IPS-18c (cell line): ENCODE measurements at regions not wholly inside any gene's neighbourhood (a gene's known extent, or its start where the extent isn't known, plus 50 kb on each side); places are given as distances from the start of the nearest gene placed in this dataset.

Experiments
- H3K4me3 ChIP-seq: 2 replicates; pipeline ENCODE4 v1.7.0; 2013; ENCODE audit warnings: low read depth, mild to moderate bottlenecking, low read length, moderate library complexity; ENCODE audit not compliant: insufficient read depth
- H3K9me3 ChIP-seq: one replicate; pipeline ENCODE4 v1.6.1; 2013; ENCODE audit warnings: mild to moderate bottlenecking, low read length, moderate library complexity; ENCODE audit not compliant: control insufficient read depth, insufficient read depth

DNA sequence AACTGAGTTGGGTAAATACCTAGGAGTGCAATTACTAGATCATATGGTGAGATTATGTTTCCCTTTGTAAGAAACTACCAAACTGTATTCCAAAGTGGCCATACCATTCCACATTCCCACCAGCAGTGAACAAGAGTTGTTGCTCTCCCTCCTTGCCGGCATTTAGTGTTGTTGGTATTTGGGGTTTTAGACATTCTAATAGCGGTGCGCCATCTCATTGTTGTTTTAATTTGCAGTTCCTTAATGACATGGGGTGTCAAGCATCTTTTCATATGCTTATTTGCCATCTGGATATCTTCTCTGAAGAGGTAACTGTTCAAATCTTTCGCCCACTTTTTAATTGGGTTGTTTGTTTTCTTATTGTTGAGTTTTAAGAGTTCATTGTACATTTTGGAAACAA, 164.2 kb upstream of the LHX1 start:
- no peak overlapping the region for H3K4me3 ChIP-seq

DNA sequence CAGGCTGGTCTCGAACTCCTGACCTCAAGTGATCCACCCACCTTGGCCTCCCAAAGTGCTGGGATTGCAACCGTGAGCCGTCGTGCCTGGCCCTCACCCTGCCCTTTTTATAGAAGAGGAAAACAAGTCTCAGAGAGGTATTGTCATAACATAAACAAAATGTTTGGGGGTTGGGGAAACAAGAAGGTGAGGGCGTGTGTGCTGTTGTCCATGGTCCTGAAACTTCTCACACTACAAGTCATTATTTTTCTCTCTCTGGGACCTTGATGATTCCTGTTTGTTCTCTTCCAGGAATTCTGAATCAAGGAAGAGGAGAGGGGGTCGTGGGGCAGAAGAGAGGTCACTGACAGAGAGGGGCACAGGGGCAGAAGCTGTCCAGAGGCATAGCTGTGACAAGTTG, 160.2 kb upstream of the LHX1 start:
- Histone ChIP-seq H3K9me3 (no peaks in the 10 kb centered on the region), H3K4me3 (no peak overlapping the region)

More for the DNA sequence above, 164.2 kb upstream of the LHX1 start:
- H3K9me3 ChIP-seq, result no peaks in the 10 kb centered on the region

DNA sequence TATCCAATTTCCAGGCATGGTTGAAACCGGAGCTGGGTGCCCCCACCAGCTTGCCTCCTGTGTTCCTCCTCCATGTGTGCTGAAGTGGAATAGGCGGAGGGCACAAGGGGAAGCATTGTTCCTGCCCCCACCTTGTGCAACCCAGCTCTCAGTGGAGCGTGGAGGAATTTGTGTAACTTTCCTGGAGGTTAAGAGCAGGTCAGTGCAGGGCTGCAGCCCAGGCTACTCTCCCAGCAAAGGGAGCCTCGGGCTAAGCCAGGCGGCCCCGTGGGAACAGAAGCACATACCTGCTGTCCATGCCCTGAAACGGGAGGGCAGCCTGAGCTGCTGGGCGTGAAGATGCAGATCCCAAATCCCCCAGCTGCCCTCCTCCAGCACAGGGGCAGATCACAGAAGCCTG, 158.8 kb upstream of the LHX1 start:
- Histone ChIP-seq H3K9me3 (no peaks in the 10 kb centered on the region), H3K4me3 (no peak overlapping the region)

DNA sequence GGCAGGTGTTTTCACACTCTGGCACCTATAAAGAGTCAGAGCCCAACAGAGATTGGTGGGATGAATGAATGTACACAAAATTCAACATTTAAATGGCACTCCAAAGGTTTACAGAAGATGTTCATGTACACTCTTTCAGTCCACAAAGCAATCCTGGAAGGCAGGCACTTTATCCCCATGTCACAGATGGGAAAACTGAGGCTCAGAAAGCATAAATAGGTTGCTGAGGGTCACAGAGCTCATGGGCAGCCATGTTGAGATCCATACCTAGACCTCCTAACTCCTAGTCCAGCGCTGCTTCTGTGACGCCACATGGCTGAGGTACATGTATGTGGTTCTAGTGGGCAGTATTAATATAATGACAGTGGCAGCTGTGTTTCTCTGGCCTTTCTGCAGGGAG, 157.7 kb upstream of the LHX1 start:
- Histone ChIP-seq H3K9me3 (no peaks in the 10 kb centered on the region), H3K4me3 (no peak overlapping the region)

DNA sequence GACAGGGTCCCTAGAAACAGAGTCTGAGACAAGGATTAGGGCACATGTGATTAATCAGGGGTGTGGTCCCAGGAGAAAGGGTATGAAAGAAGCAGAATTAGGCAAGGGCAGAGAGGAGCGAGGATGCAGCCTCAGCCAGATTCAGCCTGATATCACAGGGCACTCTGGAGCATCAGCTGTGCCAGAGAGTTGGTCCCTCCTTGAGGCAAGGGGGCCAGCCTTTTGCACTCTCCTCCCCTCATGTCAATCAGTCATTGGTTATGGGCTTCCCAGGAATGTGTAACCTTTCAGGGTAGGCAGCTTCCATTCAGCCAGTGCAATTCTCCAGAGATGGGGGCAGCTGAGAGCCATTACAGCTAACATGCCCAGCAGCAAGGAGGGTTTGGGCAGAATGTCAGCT, 152.6 kb upstream of the LHX1 start:
- no peak overlapping the region for H3K4me3 ChIP-seq
- H3K9me3 ChIP-seq, result no peaks in the 10 kb centered on the region

DNA sequence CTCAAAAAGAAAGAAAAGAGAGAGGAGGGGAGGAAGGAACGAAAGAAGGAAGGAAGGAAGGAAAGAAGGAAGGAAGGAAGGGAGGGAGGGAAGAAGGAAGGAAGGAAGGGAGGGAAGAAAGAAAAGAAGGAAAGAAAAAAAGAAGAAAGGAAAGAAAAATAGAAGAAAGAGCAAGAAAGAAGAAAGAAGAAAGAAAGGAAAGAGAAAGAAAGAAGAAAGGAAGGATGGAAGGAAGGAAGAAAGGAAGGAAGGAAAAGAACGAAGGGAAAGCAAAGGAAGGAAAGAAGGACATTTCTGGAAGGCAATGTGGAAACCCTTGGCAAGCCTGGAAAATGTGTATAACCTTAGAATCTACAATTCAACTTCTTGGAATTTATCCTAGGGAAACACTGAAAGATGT, 150.4 kb upstream of the LHX1 start:
- no peaks in the 10 kb centered on the region for H3K9me3 ChIP-seq
- no peak overlapping the region for H3K4me3 ChIP-seq

DNA sequence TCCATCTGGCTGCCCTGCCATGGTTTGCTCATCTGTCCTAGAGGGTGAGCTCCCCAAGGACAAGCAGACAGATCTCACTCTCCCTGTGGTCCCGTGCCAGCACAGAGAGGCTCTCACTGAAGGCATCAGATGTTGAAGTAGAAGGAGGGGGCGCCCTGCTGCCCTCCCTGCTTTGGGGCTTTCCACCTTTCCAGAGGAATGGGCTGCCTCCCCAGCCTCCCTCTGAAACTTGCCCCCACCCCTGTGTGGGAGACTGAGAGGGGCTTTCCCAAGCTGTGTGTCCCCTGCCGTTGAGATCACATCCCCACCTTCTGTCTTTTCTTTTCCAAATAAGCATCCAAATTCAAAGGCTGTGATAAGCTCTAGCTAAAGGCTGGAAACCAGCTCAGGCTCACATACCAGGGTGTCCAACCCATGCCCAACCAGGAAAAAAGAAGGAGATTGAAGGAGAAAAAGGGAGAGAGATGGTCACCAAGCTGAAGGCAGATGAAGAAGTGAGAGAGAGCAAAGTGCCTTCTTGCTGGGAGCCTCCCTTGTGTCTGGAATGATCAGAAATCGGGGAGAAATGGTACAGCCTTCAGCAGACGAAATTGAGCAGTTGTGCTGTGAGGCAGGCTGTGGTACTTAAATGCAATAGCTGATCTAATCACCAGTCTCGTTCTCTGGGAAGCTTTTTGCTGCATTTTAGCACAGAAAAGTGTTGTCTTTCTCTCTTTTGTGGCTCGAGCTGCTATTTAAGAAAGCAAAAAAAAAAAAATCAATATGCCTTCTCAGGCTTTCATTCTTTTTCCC, 145.9 kb upstream of the LHX1 start:
- no peak overlapping the region for H3K4me3 ChIP-seq
- H3K9me3 ChIP-seq, result no peaks in the 10 kb centered on the region

DNA sequence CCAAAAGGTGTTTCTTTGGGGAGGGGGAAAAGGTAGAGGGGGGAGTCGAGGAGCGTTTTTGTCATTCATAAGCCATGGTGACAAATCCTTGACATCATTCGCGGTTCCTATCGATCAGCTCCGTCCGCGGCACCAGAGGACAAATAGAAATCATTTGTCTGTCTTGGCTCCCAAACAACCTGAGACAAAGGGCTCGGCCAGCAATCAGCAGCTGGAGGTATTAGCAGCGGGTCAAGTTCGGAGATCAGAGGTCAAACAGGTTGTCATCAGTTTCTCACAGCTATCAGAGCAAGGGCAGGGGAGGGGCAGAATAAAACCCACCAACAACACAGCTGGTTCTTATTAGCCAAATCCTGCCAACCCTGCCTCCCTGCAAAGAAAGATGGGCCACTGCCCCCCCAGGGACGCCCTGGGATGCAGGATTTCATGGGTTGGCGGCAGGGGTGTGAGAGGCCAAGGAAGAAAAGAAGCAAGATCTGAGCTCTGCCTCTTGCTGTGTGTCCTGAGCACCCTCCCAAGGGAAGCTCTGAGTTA, 145.3 kb upstream of the LHX1 start:
- Histone ChIP-seq H3K9me3 (no peaks in the 10 kb centered on the region), H3K4me3 (no peak overlapping the region)

DNA sequence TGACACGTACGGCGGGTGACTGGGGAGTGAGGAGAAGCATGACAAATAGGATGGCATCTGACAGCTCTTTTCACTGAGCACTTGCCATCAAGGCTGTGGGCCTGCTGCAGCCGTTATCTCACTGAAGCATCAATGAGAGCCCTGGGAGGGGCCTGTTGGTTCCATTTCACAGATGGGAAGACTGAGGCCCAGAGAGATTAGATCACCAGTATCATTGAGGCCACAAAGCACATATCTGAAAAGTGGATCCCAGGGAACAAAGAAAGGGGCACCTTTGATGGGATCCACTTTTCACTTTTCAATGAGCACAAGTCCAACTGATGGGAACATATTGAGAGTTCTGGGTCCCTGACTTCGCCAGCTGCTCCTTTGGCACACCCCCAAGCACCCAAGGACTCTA, 144.4 kb upstream of the LHX1 start:
- Histone ChIP-seq H3K4me3 (no peak overlapping the region), H3K9me3 (no peaks in the 10 kb centered on the region)

DNA sequence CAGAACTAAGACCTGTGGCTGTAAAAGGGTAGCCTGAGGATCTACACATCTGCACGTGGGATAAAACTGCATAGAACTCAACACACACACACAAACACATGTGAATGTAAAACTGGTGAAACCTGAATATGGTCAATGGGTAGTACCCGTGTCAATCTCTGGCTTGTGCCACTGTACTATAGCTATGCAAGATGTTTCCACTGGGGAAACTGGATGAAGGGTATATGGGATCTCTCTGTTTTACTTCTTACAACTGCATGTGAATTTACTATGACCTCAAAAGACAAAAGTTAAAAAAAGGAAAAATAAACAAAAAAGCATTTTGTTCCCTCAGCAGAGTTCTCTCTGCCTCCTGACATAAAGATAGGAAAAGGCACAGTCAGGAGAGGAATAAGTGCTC, 143.3 kb upstream of the LHX1 start:
- no peaks in the 10 kb centered on the region for H3K9me3 ChIP-seq
- H3K4me3 ChIP-seq, result no peak overlapping the region

DNA sequence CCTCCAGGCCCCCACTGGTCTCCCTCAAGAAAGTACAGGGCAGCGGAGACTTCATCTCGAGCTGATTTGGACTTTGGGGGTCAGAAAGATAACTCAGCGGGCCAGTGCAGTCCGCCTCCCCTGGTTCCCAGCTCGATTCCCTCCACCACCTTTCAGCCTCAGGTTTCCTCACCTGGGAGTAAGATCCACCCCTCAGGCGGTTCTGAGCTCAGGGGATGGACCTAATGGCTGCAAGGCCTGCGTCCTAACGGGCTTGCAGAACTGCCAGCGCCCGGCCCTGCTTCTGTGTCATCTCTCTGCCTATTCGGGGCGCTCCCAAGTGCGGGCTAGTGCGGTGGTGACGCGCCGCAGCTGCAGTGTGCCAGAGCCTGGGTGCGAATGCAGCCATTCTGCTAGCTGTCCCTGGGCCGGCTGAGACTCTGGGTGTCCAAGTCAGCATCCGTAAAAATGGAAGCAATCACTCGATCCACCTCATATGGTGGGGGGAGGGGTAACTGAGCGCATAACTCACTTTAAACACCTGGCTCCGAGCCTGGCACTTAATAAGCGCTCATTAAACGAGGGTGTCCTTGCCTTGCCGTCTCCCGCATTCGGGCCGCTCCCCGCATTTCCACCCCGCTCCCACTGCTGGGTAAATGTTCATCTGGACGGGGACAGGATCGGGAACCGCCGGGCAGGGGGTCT, 129.6 kb upstream of the LHX1 start:
- H3K4me3 ChIP-seq, result peak overlapping the region; percentile 63
- peaks cover 2% of the 10 kb centered on the region for H3K9me3 ChIP-seq

DNA sequence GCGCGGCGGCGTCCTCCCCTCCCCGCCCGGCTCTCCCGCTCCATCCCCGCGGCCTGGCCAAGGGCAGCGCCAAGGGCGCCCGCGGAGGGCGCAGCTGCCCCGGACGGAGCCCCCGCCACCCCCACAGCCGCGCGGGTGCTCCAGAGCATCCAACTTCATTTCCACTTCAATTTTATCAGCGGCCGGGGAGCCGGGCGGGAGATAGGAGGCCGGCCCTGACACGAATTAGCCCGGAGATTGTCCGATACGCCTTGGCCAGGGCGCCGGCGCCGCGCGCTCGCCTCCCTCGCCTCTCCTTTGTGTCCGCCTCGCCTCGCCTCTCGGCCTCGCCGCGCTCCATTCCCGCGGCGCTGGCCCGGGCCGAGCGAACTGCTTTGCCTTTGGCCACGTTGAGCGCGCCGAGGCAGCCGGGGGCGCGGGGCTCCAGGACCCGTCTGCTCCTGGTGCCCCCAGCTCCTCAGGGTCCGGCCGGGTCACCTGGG, 129.1 kb upstream of the LHX1 start:
- Histone ChIP-seq H3K4me3 (peak overlapping the region; percentile 63), H3K9me3 (peaks cover 2% of the 10 kb centered on the region)

DNA sequence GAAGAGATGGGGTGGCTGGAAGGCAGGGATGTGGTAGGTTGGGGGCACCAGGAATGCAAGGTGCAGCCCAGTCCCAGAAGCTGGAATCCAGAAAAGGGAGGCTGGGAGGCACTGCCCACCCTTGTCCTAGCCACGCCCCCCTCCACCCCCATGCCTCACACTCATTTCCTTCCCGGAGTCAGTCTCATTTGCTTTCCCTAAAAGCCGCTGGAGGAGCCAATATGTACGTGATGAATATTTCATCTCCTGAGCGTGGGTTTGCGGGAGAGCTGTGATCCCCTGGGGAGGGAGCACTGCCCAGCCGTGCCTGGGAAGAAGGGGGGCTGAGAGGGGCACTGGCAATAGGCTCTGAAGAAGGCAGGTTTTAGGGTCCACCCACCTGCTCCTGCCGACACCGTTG, 124.5 kb upstream of the LHX1 start:
- no peak overlapping the region; the same call in 1 of the 2 replicates for H3K4me3 ChIP-seq

DNA sequence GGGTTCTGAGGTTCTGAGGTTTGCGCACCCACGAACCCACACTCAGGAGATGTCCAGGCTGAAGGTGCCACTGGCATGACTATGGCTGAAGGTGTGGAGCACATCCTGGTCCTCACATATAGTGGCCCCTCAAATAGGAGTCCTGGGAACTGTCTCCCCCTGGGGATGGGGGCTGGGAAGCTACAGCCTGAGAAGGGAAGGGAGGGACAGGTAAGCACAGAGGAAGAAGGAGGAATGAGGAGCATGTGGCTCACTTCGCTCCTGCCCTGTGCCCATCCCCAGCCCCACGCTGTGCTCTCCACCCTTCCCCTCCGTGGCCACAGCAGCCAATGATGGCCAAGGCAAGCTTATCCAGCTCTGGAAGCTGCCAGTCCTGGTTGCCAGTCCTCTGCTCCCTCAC, 123.9 kb upstream of the LHX1 start:
- Histone ChIP-seq H3K4me3 (peak overlapping the region; percentile 1; the same call in 1 of the 2 replicates), H3K9me3 (no peaks in the 10 kb centered on the region)

More for the DNA sequence above, 124.5 kb upstream of the LHX1 start:
- peaks cover under 1% of the 10 kb centered on the region for H3K9me3 ChIP-seq

DNA sequence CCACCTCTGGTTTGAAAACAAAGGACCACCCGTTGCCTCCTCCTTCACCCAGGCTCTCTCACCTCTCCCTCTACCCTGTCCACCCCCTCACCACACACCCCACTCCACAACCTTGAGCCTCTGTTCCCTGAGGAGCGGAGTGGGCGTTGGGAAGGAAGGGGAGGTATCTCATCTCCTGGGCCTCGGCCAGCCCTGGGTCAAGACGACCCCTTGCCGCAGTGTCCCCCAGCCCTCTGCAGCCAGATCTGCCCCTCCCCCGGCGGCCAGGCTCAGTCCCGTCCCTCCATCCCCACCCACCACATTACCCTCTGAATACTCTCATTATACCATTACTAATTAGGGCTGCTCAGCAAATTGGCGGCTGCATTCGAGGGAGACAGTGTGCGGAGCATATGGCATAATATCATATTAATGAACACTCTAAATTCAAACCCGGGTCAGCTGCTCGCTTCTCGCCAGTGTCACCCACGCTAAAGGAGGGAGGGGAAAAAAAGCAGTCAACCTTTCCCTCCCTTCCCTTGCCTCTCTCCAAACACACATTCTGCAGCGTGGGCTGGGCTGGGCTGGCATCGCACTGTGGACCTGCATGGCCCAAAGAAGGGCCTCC, 123.2 kb upstream of the LHX1 start:
- no peak overlapping the region for H3K4me3 ChIP-seq
- H3K9me3 ChIP-seq, result no peaks in the 10 kb centered on the region

DNA sequence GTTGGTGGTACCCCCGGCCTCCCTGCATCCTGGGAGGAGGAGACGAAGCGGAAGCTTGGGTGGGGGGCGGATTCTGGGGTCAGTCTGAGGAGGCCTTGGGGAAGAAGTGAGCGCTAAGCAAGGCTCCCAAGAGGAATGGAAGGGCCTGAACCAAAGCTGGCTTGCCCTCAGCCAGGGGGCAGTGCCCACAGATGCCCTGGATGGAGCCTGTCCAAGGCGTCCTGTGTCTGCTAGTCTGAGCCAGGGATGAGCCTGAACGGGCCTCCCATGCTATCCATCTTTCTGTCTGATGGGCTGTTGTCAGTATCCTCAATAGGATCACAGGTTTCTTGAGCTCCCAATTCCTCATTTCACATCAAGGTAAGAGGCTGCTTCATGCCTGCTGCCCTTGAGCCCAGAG, 122.3 kb upstream of the LHX1 start:
- no peaks in the 10 kb centered on the region for H3K9me3 ChIP-seq
- no peak overlapping the region for H3K4me3 ChIP-seq

DNA sequence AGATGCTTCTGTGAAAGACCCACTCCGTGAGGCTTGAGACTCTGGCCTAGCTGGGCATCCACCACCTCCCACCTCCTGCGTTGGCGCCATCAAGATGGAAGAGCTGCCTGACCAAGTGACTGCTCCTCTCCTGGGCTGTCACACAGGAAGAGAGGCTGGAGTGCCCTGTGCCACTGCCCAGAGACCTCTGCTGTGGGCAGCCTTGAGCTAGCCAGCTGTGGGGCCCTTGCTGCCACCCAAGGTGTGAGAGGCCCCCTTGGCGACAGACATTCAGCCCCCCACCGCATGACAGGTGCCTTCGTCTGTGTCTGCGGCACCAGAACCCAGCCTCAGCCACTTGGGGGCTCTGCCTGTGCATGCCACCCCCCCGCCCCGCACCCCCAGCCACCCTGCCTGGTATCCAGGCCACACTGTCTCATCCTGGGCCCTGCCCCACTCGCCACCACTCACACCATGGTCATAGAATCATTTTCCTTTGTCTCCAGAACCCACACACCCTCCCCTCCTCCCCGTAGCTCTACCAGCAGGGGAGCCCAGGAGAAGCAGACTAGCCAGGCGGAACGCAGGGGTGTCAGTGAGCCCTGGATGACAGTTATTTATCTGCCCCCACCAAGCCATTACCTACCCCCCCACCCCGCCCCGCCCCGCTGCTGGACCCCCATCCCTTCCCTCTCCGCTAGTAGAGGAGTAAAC, 120.9 kb upstream of the LHX1 start:
- Histone ChIP-seq H3K4me3 (no peak overlapping the region), H3K9me3 (no peaks in the 10 kb centered on the region)
